Ureter (tissue), 1 donor: ENCODE measurements at regions not wholly inside any gene's neighbourhood (a gene's known extent, or its start where the extent isn't known, plus 50 kb on each side); places are given as distances from the start of the nearest gene placed in this dataset.
A peak's percentile ranks its signal among the peaks of the same experiment; 100 is the strongest.
"Not testable (repeated sequence)": the region's sequence is repeated elsewhere in the genome, so short reads cannot be mapped to it uniquely, and the experiment has no call there.

ENCODE experiments used
- DNase-seq: peaks from one replicate; pipeline ENCODE4 v3.0.0-alpha.2; 2020; ENCODE audit warnings: low spot score
- donor health status: DM: yes; HTN: yes; CAD: no.

DNA sequence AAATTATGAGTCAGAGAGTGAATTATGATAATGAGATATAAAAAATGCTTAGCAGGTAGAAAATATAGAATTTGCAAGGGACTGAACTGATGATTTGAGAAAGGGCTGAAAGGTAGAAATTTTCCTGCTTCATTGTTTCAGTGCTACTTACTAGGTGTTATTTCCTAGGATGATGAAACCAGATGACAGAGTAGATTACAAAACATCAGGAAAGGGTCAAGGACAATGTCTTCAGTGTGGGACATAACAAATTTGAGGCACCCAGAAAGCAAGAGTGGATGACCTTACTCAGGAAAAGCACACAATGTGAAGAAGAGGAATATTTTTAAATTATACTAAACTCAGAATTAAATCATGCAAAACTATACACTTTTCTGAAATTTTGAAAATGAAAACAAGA, 102.1 kb downstream of the SHCBP1 start:
- no peak for DNase-seq

DNA sequence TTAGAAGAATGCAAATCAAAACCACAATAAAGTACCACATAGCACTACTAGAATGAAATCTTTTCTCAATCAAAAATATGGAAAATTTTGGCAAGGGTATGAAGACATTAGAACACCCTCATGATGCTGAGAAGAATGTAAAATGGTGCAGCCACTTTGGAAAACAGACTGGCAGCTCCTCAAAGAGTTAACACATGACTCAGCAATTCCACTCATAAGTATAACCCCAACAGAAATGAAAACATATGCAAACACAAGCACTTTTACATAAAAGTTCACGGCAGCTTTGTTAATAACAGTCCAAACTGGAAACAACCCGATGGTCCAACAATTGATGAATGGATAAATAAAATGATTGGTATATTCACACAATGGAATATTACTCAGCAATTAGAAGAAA, 124.5 kb downstream of the SHCBP1 start:
- DNase-seq = no peak

DNA sequence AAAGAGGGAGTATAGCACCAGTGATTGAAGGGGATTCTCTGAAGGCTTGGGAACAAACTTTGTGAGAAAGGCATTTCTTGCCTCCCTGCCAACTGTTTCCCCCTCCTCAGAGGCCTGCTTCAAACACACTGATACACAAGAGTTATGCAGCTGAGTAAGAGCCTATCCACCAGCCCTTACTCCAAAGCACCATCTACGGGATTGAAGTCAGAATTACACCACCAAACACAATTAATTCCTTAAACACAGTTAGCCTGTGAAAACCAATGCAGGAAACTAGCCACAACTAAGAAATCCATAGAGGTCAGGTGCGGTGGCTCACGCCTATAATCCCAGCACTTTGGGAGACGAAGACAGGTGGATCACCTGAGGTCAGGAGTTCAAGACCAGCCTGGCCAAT, 138.3 kb downstream of the SHCBP1 start:
- no peak for DNase-seq

DNA sequence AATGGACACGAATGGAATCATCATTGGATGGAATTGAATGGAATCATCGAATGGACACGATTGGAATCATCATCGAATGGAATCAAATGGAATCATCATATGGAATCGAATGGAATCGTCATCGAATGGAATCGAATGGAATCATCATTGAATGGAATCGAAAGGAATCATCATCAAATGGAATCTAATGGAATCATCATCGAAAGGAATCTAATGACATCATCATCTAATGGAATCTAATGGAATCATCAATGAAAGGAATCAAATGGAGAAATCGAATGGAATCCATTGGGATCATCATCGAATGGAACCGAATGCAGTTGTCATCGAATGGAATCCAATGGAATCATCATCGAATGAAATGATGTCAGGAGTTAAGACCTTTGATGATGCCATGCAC, 154.9 kb downstream of the SHCBP1 start:
- no peak for DNase-seq

DNA sequence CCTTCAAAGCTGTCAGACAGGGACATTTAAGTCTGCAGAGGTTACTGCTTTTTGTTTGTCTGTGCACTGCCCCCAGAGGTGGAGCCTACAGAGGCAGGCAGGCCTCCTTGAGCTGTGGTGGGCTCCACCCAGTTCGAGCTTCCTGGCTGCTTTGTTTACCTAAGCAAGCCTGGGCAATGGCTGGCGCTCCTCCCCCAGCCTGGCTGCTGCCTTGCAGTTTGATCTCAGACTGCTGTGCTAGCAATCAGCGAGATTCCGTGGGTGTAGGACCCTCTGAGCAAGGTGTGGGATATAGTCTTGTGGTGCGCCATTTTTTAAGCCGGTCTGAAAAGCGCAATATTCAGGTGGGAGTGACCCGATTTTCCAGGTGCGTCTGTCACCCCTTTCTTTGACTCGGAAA, 166.4 kb downstream of the SHCBP1 start:
- DNase-seq = not testable (repeated sequence)

DNA sequence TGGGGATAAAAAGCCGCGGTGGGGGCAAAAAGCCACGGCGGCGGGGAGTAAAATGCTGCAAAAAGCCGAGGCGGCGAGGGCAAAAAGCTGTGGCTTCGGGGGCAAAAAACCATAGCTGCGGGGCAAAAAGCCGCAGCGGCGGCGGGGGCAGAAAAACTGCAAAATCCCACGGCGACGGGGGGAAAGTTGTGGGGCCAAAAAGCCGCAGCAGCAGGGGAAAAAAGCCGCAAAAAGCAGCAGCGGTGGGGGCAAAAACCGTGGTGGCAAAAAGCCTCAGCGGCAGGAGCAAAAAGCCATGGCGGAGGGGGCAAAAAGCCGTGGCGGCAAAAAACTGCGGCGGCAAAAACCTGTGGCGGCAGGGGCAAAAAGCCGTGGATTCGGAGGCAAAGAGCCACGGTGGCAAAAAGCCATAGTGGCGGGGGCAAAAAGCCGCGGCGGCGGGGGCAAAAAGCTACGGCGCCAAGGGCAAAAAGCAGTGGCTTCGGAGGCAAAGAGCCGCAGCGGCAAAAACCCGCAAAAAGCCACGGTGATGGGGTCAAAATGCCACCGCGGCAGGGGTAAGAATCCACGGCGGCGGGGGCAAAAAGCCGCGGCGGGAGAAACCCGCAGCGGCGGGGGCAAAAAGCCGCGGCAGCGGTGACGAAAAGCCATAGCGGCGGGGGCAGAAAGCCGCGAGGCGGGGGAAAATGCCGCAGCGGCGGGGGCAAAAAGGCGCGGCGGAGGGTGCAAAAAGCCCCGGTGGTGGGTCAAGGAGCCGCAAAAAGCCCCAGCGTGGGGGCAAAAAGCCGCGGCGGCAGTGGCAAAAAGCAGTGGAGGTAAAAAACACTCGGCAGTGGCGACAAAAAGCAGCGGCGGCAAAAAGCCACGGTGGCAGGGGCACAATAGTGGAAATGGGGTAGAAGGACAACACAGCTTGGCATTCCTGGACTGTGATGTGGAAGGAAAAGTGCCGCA, 192.8 kb downstream of the SHCBP1 start:
- DNase-seq = no peak

DNA sequence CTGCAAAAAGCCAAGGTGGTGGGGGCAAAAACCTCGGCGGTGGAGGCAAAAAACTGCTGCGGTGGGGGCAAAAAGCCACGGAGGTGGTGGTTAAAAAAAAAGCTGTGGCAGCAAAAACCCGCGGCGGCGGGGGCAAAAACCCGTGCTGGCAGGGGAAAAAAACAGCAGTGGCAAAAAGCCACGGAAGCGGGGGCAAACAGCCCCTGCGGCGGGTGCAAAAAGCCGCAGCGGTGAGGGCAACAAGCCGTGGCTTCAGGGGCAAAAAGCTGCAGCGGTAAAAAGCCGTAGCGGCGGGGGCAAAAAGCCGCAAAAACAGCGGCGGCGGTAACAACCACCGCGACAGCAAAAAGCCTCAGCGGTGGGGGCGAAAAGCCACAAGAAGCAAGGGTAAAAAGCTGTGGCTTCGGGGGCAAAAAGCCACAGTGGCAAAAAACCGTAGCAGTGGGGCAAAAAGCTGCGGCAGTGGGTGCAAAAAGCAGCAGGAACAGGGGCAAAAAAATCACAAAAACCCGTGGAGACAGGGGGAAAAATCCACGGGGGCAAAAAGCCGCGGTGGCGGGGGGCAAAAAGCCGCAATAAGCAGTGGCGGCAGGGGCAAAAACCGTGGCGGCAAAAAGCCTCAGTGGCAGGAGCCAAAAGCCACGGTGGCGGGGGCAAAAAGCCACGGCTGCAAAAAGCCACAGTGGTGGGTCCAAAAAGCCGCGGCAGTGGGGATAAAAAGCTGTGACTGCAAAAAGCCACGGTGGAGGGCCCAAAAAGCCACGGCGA, 193.7 kb downstream of the SHCBP1 start:
- DNase-seq = no peak

DNA sequence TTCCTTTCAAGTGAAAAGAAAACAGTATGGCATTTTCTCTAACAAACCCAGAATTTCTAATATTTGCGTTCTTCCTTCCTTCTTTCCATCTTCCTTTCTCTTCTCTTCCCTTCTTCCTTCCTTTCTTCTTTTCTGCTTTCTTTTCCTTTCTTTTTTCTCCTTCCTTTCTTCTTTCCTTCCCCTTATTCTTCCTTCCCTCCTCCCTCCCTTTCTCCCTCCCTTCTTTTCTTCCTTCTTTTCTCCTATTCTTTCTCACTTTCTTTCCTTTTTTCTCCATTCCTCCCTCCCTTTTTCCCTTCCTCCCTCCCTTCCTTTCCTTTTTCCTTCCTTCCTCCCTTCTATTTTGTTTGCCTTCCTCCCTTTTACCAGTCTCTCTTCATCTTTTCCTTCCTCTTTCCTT, 194.8 kb downstream of the SHCBP1 start:
- DNase-seq = no peak

DNA sequence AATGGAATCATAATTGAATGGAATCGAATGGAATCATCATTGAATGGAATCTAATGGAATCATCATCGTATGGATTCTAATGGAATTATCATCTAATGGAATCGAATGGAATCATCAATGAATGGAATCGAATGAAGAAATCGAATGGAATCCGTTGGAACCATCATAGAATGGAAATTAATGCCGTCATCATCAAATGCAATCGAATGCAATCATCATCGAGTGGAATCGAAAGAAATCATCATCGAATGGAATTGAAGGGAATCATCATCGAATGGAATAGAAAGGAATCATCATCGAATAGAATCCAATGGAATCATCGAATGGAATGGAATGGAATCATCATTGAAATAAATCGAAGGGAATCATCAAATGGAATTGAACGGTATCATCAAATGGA, 217.2 kb downstream of the SHCBP1 start:
- DNase-seq = no peak

DNA sequence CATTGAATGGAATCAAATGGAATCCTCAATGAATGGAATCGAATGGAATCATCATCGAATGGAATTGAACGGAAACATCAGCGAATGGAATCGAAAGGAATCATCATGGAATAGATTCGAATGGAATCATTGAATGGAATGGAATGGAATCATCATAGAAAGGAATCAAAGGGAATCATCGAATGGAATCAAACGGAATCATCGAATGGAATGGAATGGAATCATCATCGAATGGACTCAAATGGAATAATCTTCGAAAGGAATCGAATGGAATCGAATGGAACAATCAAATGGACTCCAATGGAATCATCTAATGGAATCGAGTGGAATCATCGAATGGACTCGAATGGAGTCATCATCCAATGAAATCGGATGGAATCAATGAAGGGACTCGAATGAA, 222.6 kb downstream of the SHCBP1 start:
- not testable (repeated sequence) for DNase-seq

DNA sequence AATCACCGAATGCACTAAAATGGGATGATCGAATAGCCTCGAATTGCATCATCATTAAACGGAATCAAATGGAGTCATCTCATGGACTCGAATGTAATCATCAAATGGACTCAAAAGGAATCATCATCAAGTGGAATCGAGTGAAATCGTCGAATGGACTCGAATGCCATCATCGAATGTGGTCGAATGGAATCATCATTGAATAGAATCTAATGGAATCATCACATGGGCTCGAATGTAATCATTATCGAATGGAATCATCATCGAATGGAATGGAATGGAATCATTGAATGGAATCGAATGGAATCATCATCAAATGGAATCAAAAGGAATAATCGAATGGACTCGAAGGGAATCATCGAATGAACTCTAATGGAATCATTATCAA, 224.3 kb downstream of the SHCBP1 start:
- DNase-seq = not testable (repeated sequence)

DNA sequence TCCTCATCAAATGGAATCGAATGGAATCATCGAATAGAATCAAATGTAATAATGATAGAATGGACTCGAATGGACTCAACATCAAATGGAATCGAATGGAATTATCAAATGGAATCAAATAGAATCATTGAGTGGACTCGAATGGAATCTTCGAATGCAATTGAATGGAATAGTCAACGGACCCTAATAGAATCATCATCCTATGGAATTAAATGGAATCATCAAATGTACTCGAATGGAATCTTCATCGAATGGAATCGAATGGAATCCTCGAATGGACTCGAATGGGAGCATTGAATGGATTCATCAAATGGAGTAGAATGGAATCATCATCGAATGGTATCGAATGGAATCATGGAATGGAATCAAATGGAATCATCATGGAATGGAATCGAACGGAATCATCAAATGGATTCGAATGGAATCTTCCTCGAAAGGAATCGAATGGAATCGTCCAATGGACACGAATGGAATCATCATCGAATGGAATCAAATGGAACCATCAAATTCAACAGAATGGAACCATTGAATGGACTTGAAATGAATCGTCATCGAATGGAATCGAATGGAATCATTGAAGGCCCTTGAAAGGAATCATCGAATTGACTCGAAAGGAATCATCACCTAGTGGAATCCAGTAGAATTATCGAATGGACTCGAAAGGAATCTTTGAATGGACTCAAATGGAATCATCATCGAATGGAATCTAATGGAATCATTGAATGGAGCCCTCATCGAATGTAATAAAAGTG, 224.9 kb downstream of the SHCBP1 start:
- DNase-seq = not testable (repeated sequence)

DNA sequence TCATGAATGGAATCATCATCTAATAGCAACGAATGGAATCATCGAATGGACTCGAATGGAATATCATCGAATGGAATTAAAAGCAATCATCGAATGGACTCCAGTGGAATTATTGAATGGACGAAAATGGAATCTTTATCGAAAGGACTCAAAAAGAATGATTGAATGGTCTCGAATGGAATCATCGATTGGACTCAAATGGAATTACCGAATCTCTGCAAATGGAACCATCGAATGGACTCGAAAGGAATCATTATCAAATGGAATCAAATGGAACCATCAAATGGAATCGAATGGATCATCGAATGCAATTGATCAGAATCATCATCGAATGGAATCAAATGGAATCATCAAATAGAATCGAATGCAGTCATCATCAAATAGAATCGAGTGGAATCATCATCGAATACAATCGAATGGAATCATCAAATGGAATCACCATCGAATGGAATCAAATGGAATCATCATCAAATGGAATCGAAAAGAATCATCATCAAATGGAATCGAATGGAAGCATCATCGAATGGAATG, 225.7 kb downstream of the SHCBP1 start:
- DNase-seq = not testable (repeated sequence)

DNA sequence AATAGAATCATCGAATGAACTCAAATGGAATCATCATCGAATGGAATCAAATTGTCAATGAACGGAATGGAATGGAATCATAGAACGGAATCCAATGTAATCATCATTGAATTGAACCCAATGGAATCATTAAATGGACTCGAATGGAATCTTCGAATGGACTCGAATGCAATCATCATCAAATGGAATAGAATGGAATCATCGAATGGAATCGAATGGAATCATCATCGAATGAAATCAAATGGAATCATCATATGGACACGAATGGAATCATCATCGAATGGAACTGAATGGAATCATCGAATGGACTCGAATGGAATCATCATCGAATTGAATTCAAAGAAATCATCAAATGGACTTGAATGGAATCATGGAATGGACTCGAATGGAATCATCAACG, 226.2 kb downstream of the SHCBP1 start:
- not testable (repeated sequence) for DNase-seq

DNA sequence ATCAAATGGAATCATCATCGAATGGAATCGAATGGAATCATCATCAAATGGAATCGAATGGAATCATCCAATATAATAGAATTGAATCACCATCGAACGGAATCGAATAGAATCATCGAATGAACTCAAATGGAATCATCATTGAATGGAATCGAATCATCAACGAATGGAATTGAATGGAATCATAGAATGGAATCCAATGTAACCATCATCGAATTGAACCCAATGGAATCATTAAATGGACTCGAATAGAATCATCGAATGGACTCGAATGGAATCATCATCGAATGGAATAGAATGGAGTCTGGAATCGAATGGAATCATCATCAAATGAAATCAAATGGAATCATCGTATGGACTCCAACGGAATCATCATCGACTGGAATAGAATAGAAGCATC, 227.0 kb downstream of the SHCBP1 start:
- DNase-seq = not testable (repeated sequence)

DNA sequence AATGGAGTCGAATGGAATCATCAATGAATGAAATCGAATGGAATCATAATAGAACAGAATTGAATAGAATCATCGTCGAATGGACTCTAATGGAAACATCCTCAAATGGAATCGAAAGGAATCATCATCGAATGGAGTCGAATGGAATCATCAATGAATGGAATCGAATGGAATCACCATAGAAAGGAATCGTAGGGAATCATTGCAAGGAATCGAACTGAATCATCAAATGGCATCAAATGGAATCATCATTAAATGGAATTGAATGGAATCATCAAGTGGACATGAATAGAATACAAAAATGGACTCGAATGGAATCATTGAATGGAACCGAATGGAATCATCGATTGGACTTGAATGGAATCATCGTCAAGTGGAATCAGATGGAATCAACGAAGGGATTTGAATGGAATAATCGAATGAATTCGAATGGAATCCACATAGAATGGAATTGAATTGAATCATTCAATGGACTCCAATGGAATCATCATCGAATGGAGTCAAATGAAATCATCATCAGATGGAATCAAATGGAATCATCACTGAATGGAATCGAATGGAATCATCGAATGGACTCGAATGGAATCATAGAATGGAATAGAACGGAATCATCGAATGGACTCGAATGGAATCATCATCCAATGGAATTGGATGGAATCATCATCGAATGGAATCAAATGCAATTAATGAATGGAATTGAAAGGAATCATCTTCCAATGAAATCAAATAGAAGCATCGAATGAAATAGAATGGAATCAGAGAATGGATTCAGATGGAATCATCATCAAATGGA, 228.1 kb downstream of the SHCBP1 start:
- DNase-seq = peak; percentile 74

DNA sequence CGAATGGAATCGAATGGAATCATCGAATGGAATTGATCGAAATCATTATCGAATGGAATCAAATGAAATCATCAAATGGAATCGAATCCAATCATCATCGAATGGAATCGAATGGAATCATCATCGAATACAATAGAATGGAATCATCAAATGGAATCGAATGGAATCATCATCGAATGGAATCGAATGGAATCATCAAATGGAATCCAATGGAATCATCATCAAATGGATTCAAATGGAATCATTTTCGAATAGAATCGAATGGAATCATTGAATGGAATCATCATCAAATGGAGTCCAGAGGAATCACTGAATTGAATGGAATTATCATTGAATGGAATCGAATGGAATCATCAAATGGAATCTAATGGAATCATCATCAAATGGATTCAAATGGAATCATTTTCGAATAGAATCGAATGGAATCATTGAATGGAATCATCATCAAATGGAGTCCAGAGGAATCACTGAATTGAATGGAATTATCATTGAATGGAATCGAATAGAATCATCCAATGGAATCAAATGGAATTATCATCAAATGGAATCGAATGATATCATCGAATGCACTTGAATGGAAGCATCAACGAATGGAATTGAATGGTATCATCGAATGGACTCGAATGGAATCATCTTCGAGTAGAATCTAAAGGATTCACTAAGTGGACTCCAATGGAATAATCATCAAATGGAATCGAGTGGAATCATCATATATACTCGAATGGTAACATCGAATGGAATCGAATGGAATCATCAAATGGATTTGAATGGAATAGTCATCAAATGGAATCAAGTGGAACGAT, 230.3 kb downstream of the SHCBP1 start:
- peak; percentile 84 for DNase-seq

DNA sequence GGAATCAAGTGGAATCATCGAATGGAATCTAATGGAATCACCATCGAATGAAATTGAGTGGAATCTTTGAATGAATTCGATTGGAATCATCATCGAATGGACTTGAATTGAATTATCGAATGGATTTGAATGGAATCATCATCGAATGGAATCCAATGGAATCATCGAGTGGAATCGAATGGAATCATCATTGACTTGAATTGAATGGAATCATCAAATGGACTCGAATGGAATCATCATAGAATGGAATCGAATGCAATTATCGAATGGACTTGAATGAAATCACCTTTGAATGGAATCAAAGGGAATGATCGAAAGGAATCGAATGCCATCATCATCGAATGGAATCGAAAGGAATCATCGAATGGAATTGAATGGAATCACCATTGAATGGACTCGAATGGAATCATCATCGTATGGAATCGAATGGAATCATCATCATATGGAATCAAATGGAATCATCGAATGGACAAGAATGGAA, 231.6 kb downstream of the SHCBP1 start:
- peak; percentile 98 for DNase-seq

DNA sequence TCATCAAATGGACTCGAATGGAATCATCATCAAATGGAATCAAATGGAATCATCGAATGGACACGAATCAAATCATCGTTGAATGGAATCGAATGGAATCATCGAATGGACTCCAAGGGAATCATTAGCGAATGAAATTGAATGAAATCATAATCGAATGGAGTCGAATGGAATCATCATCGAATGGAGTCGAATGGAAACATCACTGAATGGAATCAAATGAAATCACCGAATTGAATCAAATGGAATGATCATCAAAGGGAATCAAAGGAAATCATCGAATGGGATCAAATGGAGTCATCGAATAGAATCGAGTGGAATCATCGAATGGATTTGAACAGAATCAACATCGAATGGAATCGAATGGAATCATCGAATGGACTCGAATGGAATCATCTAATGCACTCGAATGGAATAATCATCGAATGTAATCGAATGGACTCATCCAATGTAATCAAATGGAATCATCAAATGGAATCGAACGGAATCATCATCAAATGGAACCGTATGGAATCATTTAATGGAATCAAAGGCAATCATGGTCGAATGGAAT, 232.2 kb downstream of the SHCBP1 start:
- DNase-seq = not testable (repeated sequence)

DNA sequence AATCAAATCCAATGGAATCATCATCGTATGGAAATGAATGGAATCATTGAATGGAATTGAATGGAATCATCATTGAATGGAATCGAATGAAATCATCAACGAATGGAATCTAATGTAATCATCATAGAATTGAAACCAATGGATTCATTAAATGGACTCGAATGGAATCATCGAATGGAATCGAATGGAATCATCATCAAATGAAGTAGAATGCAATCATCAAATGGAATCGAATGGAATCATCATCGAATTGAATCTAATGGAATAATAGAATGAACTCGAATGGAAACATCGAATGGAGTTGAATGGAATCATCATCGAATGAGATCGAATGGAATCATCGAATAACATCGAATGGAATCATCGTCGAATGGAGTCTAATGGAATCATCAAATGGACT, 232.8 kb downstream of the SHCBP1 start:
- not testable (repeated sequence) for DNase-seq
